ENCODE measurements at regions not wholly inside any gene's neighbourhood (a gene's known extent, or its start where the extent isn't known, plus 50 kb on each side); places are given as distances from the start of the nearest gene placed in this dataset.

GRCh38 chr3:188088948-188089685 is 64.8 kb upstream of the LPP start:
- TF ChIP-seq CTCF (IDR thresholded peaks at IDR 0.05) (no peak), EZH2 (IDR thresholded peaks at IDR 0.05; ENCODE audit: borderline replicate concordance, insufficient read depth, low read depth, low read length, poor library complexity, severe bottlenecking) (no peak)
- CTCF ChIA-PET: no interaction called here
- H3K4me2 ChIP-seq (replicated peaks; ENCODE audit: low read depth, low read length, poor library complexity, severe bottlenecking): no peak overlapping the region

GRCh38 chr3:188090620-188091309 is 63.2 kb upstream of the LPP start:
- H3K4me3 Mint-ChIP-seq: no peak overlapping the region
- ChIA-PET CTCF (no interaction called here), POLR2A (no interaction called here)
- TF ChIP-seq EZH2 (IDR thresholded peaks at IDR 0.05; ENCODE audit: borderline replicate concordance, insufficient read depth, low read depth, low read length, poor library complexity, severe bottlenecking) (no peak), CTCF (IDR thresholded peaks at IDR 0.05) (no peak)
- H3K4me3 ChIP-seq (ENCODE audit: control extremely low read depth in 1 of 5, extremely low read depth in 1 of 5, insufficient read depth in 1 of 5, low read depth in 2 of 5, low read length in 4 of 5): no peak overlapping the region
- DNase-seq (no peak), ATAC-seq (ENCODE audit: low read depth) (no peak)
- H4K20me1 ChIP-seq (ENCODE audit: control insufficient read depth, insufficient read depth, low read length, poor library complexity, severe bottlenecking): no peaks in the 10 kb centered on the region
- no peaks in the 10 kb centered on the region for H3K4me1 ChIP-seq (ENCODE audit: control insufficient read depth in 2 of 2, insufficient read depth in 2 of 2, low read length in 2 of 2)
- H3K27me3 Mint-ChIP-seq: peaks cover 15% of the 10 kb centered on the region
- H3K9ac ChIP-seq (ENCODE audit: low read length): no peak overlapping the region
- no peaks in the 10 kb centered on the region for H3K9me3 Mint-ChIP-seq (ENCODE audit: insufficient read depth)
- H3K27me3 ChIP-seq (replicated peaks in 1 of 4; ENCODE audit: control extremely low read depth in 1 of 4, control insufficient read depth in 3 of 4, insufficient read depth in 4 of 4, low read length in 3 of 4): no peaks in the 10 kb centered on the region
- no peak overlapping the region for H2AFZ ChIP-seq (ENCODE audit: insufficient read depth, low read depth, low read length, poor library complexity, severe bottlenecking)
- WGBS (ENCODE audit: insufficient coverage): 90% methylated on average over 10 of the region's 10 CpGs
- no peak overlapping the region for H3K4me2 ChIP-seq (replicated peaks; ENCODE audit: low read depth, low read length, poor library complexity, severe bottlenecking)
- H3K27ac Mint-ChIP-seq: no peak overlapping the region
- no peaks in the 10 kb centered on the region for H3K9me3 ChIP-seq (ENCODE audit: control extremely low read depth in 1 of 3, control insufficient read depth in 2 of 3, insufficient read depth in 1 of 3, low read length in 2 of 3)
- intact Hi-C loops (cut with micrococcal nuclease): no loop called here
- no peak overlapping the region for H3K27ac ChIP-seq (ENCODE audit: low read length in 2 of 2)
- H3K4me1 Mint-ChIP-seq: peaks cover 19% of the 10 kb centered on the region
- no peaks in the 10 kb centered on the region for H3K36me3 ChIP-seq (replicated peaks in 1 of 2; ENCODE audit: control extremely low read depth in 1 of 2, control insufficient read depth in 1 of 2, extremely low read depth in 1 of 2, insufficient read depth in 2 of 2, low read length in 1 of 2)
- no peaks in the 10 kb centered on the region for H3K79me2 ChIP-seq (ENCODE audit: control insufficient read depth, insufficient read depth, low read length)

More at GRCh38 chr3:188088948-188089685, 64.8 kb upstream of the LPP start:
- no peak overlapping the region for H2AFZ ChIP-seq (ENCODE audit: insufficient read depth, low read depth, low read length, poor library complexity, severe bottlenecking)
- peaks cover 8 to 9% of the 10 kb centered on the region in 2 donors for H3K4me1 ChIP-seq (ENCODE audit: control insufficient read depth in 2 of 2, insufficient read depth in 2 of 2, low read length in 2 of 2)
- no peak for ATAC-seq (ENCODE audit: low read depth)
- 92% methylated on average over 3 of the region's 4 CpGs for WGBS (ENCODE audit: insufficient coverage)
- no peaks in the 10 kb centered on the region for H3K79me2 ChIP-seq (ENCODE audit: control insufficient read depth, insufficient read depth, low read length)
- no peak overlapping the region for H3K4me3 Mint-ChIP-seq
- H3K27me3 Mint-ChIP-seq: peaks cover 15% of the 10 kb centered on the region
- no peaks in the 10 kb centered on the region for H4K20me1 ChIP-seq (ENCODE audit: control insufficient read depth, insufficient read depth, low read length, poor library complexity, severe bottlenecking)
- no peaks in the 10 kb centered on the region for H3K27me3 ChIP-seq (replicated peaks in 1 of 4; ENCODE audit: control extremely low read depth in 1 of 4, control insufficient read depth in 3 of 4, insufficient read depth in 4 of 4, low read length in 3 of 4)
- H3K9me3 ChIP-seq (ENCODE audit: control extremely low read depth in 1 of 3, control insufficient read depth in 2 of 3, insufficient read depth in 1 of 3, low read length in 2 of 3): no peaks in the 10 kb centered on the region
- no peak overlapping the region for H3K9ac ChIP-seq (ENCODE audit: low read length)
- DNase-seq: no peak
- no peak overlapping the region for H3K27ac Mint-ChIP-seq
- no peaks in the 10 kb centered on the region for H3K36me3 ChIP-seq (replicated peaks in 1 of 2; ENCODE audit: control extremely low read depth in 1 of 2, control insufficient read depth in 1 of 2, extremely low read depth in 1 of 2, insufficient read depth in 2 of 2, low read length in 1 of 2)
- no peaks in the 10 kb centered on the region for H3K9me3 Mint-ChIP-seq (ENCODE audit: insufficient read depth)
- POLR2A ChIA-PET: no interaction called here
- no peak overlapping the region for H3K27ac ChIP-seq (ENCODE audit: low read length in 2 of 2)
- no peak overlapping the region for H3K4me3 ChIP-seq (ENCODE audit: control extremely low read depth in 1 of 5, extremely low read depth in 1 of 5, insufficient read depth in 1 of 5, low read depth in 2 of 5, low read length in 4 of 5)
- intact Hi-C loops (cut with micrococcal nuclease): no loop called here
- peaks cover 34% of the 10 kb centered on the region for H3K4me1 Mint-ChIP-seq

Data from B cell (primary cell).